ENCODE measurements at regions not wholly inside any gene's neighbourhood (a gene's known extent, or its start where the extent isn't known, plus 50 kb on each side); places are given as distances from the start of the nearest gene placed in this dataset.
"Not testable (repeated sequence)": the region's sequence is repeated elsewhere in the genome, so short reads cannot be mapped to it uniquely, and the experiment has no call there.

GRCh38 chr16:59522826-59523225 lies 788.7 kb upstream of the GOT2 start (continued):
- TF ChIP-seq ZNF518B (CRISPR knock-in tag; IDR thresholded peaks at IDR 0.05) (no peak), HMG20B (CRISPR knock-in tag; IDR thresholded peaks at IDR 0.05) (no peak), MYBL2 (IDR thresholded peaks at IDR 0.05; ENCODE audit: low read depth) (no peak), MYBL2 (CRISPR knock-in tag; IDR thresholded peaks at IDR 0.05; ENCODE audit: borderline replicate concordance) (no peak)

GRCh38 chr16:59518721-59519120 lies 784.6 kb upstream of the GOT2 start:
- H3K9me1 ChIP-seq (ENCODE audit: control insufficient read depth, insufficient read depth, low read length); H3K4me3 ChIP-seq; H3K4me2 ChIP-seq (ENCODE audit: insufficient read depth, low read length); H4K20me1 ChIP-seq (replicated peaks; ENCODE audit: control insufficient read depth, insufficient read depth, low read length); H2AFZ ChIP-seq (ENCODE audit: low read depth, low read length); in situ Hi-C loops (cut with MboI); POLR2A ChIA-PET; FAIRE-seq; intact Hi-C loops (cut with micrococcal nuclease); H3K9me3 ChIP-seq (replicated peaks; ENCODE audit: control insufficient read depth, insufficient read depth, low read depth, low read length); H3K9ac ChIP-seq (ENCODE audit: insufficient read depth in 1 of 2, low read depth in 2 of 2, low read length in 2 of 2); H3K4me1 ChIP-seq (replicated peaks in 1 of 2; ENCODE audit: control insufficient read depth in 2 of 2, insufficient read depth in 2 of 2, low read length in 2 of 2); ATAC-seq; H3K79me2 ChIP-seq (ENCODE audit: control insufficient read depth, insufficient read depth, low read length); BruUV-seq (replicated peaks); H3K36me3 ChIP-seq (ENCODE audit: control insufficient read depth, insufficient read depth, low read length); H3K27ac ChIP-seq (ENCODE audit: extremely low read depth, low read depth, low read length); CTCF ChIA-PET (ENCODE audit: low intra/inter-chr PET ratio); H3K27me3 ChIP-seq (ENCODE audit: control insufficient read depth in 2 of 2, insufficient read depth in 2 of 2, low read length in 2 of 2): not testable (repeated sequence)
- WGBS (ENCODE audit: insufficient coverage, low coverage, missing lambda C conversion rate): 3% methylated on average over 5 of the region's 5 CpGs
- TF ChIP-seq CBFA2T3 (IDR thresholded peaks at IDR 0.05): peak; percentile 33; the same call in 1 of the 2 replicates
- peak; percentile 36; the same call in 1 of the 2 replicates for TF ChIP-seq CXXC5 (CRISPR knock-in tag; IDR thresholded peaks at IDR 0.05)
- TF ChIP-seq NCOR1 (IDR thresholded peaks at IDR 0.05): peak; percentile 46; the same call in 1 of the 2 replicates
- TF ChIP-seq RFX1 (IDR thresholded peaks at IDR 0.05): 0 out of 2 replicates have a peak, but pooled peaks have one; percentile 18
- TF ChIP-seq SMAD4 (CRISPR knock-in tag; conservative IDR thresholded peaks at IDR 0.05): peak; percentile 97
- TF ChIP-seq TAL1 (IDR thresholded peaks at IDR 0.05): peak; percentile 43
- TF ChIP-seq ARID1B (IDR thresholded peaks at IDR 0.05): peak; percentile 33; the same call in 1 of the 2 replicates
- 0 out of 2 replicates have a peak, but pooled peaks have one; percentile 12 for TF ChIP-seq CBFA2T2 (conservative IDR thresholded peaks at IDR 0.05)
- TF ChIP-seq HMBOX1 (IDR thresholded peaks at IDR 0.05): peak; percentile 71
- peak in 1 of 4 experiments; percentile 57 for DNase-seq (ENCODE audit: extremely low read depth in 1 of 4, low spot score in 3 of 4)
